Activated CD8-positive, alpha-beta memory T cell treated with anti-CD3 and anti-CD28 coated beads for 1 hour (primary cell): ENCODE measurements at regions not wholly inside any gene's neighbourhood (a gene's known extent, or its start where the extent isn't known, plus 50 kb on each side); places are given as distances from the start of the nearest gene placed in this dataset.

Experiments
- DNase-seq, 2 donors: peaks; one replicate each; pipeline ENCODE4 v3.0.0-alpha.2; 2020; ENCODE audit warnings: low read depth in 1 of 2; ENCODE audit errors: extremely low read depth in 1 of 2

- no peak for DNase-seq
Measured at GRCh38 chr11:45446998-45447397, 160.9 kb upstream of the SYT13 start.

DNA sequence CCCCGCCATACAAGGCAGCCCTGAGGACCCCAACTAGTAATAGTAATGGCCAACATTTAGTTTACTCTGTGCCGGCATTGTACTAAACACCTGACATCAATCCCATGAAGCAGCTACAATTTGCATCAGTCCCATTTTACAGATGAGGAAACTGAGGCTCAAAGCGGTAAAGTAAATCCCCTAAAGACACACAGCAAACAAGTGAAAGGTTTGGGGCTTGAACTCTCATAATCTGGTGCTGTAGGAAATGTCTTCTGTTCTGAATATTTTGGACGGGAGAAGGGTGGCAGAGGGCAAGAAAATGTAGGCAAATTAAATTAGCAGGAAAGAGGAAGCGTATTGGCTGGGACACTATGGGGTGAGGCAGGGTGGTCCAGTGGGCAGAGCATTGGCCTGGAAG lies 160.3 kb upstream of the SYT13 start:
- DNase-seq: no peak

DNA sequence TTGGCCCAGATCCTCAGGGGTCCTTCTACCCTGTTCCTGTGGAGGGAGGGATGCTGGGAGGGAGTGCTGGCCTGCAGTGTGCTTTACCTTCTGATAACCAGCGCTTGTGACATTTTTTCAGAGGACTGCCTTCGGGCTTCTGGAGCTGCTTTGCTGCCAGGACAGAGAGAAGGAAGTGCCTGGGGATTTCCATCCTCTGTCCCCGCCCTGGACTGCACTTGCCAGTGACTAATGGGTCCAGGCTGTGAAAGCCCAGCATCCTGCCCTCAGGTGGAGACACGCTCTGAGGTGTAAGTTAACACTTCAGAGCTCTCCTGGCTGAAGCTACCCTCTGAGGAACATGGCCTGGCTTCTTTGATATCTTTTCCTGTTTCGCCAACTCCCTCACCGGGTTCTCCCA lies 158.7 kb upstream of the SYT13 start:
- DNase-seq: no peak

GRCh38 chr11:45440111-45440510 lies 154.0 kb upstream of the SYT13 start:
- DNase-seq: no peak

DNA sequence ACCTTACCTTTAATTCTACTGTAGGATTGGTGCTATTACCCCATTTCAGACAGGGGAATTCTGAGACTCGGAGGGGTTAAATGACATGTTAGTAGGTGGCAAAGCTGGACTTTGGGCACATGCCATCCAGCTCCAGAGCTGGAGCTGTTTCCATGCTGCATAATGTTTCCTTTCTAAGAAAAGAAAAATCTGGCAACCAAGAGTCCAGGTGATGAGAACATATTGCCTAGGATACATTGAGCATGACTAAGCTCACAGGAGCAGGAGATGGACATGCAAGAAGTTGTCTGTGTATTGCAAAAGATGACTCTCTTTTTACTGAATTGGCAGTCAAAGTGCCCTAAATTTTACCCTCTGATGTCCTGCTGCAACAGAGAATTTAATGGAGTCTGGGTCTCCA lies 150.8 kb upstream of the SYT13 start:
- no peak for DNase-seq

DNA sequence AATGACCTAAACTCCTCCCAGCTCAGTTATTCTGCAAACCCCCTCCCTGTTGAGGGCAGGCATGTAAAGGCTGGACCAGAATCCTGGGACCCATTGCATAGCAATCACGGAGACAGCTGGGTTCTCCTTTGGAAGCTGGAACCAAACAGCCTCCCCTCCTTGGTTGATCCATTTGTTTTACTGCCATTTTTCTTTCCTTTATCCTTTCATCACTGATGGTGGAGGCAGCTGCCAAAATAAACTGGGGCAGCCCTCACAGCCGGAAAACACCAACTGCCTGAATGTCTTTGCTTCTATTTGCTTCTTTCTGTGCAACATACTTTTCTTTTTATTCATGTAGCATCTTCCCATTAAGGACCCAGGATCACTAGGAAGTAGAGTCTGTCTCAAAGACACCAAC lies 150.0 kb upstream of the SYT13 start:
- no peak for DNase-seq

DNA sequence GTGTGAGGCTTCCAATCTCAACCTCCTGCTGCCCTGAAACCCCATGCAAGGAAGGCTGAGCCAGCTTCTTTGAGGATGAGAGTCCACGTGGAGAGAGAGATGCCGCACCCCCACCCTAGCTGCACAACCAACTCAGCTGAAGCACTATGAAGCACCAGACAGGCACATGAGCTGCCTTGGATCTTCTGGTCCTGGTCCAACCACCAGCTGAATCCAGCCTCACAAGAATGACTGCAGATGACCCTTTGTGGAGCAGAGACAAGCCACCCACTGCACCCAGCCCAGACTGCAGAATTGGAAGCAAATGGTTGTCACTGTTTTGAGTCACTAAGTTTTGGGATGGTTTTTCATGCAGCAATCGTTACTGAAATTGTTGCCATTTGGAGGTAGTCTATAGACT lies 149.6 kb upstream of the SYT13 start:
- DNase-seq: no peak

- DNase-seq: no peak
Measured at GRCh38 chr11:45432910-45433309, 146.8 kb upstream of the SYT13 start.

GRCh38 chr11:45432100-45432499 lies 146.0 kb upstream of the SYT13 start:
- no peak for DNase-seq

GRCh38 chr11:45431046-45432018 lies 145.2 kb upstream of the SYT13 start:
- no peak for DNase-seq

- DNase-seq: no peak
Measured at GRCh38 chr11:45430361-45430760, 144.2 kb upstream of the SYT13 start.

DNA sequence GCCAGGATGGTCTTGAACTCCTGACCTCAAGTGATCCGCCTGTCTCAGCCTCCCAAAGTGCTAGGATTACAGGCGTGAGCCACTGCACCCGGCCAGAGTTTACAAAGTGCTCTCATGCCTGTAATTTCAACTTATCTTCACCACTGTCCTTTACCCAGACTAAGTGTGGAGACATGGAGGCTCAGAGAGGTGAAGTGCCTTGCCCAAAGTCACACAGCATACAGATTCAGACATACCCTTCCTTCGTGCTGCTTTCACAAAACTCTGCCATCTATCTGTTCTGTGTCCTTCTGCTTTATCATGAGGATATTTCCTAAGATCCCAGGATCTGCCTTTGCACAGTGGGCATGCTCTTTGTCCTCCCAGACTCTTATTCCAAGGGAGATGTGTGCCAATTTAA lies 143.6 kb upstream of the SYT13 start:
- no peak for DNase-seq

DNA sequence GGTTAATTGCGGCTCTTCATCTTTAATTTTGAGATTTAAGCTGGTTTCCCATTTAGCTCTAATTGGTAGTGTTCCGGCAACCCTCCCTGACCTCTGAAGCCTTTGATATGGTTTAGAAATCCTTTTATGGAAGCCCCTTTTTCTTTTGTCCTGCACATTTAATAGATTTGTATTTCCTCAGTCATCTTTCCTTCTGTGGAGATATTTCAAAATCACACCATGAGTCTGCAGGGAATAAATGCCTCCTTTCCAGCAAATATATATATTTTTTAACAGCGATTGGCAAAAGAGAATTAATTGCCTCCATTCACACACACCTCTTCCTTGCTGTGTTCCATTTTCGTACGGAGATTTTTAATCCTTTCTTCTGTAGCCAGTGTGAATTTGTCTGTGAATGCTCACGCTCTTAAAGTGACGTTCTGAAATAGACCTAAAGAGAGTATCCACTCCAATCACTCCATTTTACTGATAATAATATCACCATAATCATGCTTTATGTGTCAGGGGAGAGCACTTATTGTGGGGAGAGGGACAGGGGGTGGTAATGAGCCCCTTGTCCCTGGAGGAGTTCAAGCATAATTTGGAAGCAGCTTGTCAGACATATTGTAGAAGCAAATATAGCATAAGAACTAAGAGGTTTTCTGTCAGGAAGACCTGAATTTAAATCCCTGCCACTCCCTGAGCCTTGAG lies 142.5 kb upstream of the SYT13 start:
- no peak for DNase-seq

DNA sequence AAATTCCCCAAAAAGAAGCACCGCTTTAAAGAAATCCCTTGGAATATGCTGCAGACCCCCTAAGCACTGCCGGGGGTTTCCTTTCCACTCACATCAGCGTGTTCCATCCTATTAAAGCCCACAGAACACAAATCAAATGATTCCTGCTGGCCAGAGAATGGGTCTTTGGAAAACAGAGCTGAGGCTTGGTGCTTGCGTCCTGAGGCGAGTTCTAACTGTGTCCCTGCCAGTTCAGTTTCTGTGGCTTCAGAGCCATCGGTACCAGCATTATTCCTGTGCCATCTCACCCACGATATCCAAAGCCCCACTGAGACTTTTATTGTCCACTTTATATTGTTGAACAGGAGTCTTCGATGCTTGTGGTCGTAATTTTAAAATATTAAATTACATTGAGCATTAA lies 142.0 kb upstream of the SYT13 start:
- no peak for DNase-seq

- DNase-seq: no peak
Measured at GRCh38 chr11:45424411-45425180, 138.5 kb upstream of the SYT13 start.

DNA sequence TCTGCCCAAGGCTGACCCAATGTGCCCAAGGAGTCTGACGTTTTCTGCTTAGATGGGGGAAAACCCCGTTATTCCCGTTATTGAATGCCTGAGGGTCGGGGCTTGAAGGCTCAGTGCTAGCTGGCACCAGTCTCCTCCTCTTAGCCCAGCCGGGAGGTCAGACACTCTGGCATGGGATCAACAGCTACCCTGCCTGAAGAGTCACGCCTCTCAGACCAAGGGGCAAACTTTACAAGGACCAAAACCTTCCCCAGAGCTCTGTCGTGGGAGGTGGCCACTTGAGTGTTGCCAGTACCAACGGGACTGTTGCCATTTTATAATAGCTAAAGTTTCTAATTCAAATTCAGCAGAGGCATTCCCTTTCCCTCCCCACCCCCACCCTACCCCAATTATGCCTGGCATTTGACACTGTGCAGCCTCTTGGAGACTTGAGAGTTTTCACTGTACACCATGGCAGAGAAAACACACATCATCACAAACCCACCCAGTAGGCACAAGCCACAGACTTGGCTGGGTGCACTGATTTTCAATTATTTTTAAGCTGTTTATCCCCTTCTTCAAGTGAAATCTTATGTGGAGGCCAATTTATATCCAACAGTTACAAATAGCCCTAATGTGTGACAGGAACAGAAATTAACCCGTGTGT lies 137.5 kb upstream of the SYT13 start:
- no peak for DNase-seq

- DNase-seq: no peak
Measured at GRCh38 chr11:45423036-45423435, 136.9 kb upstream of the SYT13 start.

GRCh38 chr11:45414088-45414487 lies 127.9 kb upstream of the SYT13 start:
- DNase-seq: no peak

DNA sequence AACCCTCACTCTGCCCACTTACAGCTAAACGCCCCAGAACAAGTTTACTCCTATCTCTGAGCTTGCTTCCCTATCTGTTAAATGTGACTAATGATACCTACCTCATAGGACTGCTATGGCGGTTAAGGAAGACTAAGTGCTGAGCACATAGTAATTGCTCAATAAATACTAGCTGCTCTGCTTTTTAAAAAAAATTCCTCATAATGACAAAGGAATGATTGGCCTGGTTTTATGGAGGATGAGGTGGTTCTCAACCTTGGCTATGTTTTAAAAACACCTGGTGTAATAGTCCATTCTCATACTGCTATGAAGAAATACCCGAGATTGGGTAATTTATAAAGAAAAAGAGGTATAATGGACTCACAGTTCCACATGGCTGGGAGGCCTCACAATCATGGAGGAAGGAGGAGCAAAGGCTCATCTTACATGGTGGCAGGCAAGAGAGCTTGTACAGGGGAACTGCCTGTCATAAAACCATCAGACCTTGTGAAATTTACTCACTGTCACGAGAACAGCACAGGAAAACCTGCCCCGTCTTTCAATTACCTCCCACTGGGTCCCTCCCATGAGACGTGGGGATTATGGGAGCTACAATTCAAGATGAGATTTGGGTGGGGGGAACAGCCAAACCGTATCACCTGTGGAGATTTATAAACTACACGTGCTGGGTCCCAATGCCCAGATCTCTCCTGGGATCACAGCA lies 127.2 kb upstream of the SYT13 start:
- no peak for DNase-seq

- DNase-seq: no peak
Measured at GRCh38 chr11:45412521-45412920, 126.4 kb upstream of the SYT13 start.
